SIG-M5 (cell line): ENCODE measurements at regions not wholly inside any gene's neighbourhood (a gene's known extent, or its start where the extent isn't known, plus 50 kb on each side); places are given as distances from the start of the nearest gene placed in this dataset.
"Not testable (repeated sequence)": the region's sequence is repeated elsewhere in the genome, so short reads cannot be mapped to it uniquely, and the experiment has no call there.

ENCODE experiments used
- DNase-seq: peaks from one replicate; lab custom pipeline; 2025; lab: John Stamatoyannopoulos, UW

DNA sequence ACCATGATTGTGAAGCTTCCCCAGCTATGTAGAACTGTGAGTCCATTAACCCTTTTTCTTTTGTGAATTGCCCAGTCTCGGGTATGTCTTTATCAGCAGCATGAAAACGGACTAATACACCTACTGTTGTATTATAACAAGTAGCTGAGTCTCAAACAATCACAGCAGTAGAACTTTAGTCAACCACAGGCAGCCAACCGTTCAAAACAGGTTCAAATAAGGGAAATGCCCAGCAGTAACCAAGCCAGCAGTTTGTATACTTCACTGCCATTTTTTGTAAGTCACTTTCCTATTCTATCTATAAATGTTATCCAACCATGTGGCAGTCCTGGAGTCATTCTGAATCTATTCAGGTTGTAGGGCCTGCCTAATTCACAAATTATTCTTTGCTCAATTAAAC is 1560.6 kb upstream of the SLC39A10 start:
- no peak for DNase-seq

DNA sequence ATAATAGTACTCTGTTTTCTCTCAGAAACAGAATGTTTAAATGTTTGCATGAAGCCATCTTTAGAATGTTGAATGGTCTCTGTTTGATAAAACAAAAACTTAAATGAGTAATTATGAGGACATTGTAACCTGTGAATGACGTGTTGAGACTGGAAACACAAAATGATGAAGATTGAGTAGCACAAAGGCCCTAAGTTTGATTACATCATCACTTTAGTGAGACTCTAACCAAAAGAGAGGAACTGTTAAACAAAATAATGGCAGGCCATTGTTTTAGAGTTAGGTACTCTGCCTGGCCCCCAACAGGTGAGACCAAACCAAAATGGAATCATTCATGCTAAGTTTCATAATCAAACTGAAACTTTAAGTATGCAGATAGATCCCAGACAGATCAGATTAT is 1561.7 kb upstream of the SLC39A10 start:
- no peak for DNase-seq

DNA sequence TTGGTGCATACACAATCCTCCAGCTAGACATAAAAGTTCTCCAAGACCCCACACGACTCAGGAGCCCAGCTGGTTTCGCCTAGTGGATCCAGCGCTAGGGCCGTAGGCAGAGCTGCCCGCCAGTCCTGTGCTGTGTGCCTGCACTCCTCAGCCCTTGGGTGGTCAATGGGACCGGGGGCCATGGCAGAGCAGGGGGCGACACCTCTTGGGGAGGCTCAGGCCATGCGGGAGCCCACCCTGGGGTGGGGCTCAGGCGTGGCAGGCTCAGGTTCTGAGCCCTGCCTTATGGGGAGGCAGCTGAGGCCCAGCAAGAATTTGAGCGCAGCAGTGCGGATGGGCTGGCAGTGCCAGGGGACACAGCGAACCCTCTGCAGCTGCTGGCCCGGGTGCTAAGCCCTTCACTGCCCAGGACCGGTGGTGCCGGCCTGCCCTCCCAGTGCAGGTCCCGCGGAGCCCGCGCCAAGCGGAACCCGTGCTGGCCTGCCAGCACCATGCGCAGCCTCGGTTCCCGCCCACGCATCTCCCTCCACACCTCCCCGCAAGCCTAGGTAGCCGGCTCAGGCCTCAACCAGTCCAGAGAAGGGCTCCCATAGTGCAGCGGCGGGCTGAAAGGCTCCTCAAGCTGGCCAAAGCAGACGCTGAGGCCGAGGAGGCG is 1566.6 kb upstream of the SLC39A10 start:
- DNase-seq = no peak

DNA sequence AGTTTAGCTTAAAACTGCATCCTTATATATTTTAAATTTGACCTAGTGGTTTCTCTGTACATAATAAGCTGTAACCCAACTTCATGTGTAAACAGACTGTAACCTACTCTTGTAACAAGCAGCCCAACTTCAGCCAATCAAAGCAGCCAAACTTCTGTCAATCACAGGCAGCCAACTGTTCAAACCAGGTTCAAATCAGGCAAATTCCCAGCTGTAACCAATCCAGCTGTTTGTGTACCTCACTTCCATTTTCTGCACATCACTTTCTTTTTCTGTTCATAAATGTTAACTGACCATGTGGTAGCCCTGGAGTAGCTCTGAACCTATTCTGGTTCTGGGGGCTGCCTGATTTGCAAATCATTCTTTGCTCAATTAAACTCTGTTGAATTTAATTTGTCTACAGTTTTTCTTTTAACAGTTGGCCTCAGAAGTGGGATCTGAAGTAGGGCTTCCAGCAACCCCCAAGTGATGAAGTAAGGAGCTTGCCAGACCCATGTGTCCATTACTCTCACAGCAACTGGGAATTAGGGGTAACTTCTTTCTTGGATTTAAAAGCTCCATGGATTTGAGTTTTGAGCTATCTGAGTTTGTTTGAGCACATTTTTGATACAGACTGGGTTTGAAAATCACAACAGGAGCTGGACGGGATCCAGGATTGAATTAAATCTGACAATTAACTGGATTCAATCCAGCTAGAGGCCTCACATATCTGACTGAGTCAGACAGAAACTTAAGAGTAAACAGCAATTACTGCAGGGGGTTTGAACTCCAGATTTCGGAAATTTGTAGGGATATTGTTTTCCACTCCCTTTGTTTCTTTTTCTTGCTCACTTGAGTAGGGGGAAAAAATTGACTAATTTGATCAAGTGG is 1569.7 kb upstream of the SLC39A10 start:
- no peak for DNase-seq

DNA sequence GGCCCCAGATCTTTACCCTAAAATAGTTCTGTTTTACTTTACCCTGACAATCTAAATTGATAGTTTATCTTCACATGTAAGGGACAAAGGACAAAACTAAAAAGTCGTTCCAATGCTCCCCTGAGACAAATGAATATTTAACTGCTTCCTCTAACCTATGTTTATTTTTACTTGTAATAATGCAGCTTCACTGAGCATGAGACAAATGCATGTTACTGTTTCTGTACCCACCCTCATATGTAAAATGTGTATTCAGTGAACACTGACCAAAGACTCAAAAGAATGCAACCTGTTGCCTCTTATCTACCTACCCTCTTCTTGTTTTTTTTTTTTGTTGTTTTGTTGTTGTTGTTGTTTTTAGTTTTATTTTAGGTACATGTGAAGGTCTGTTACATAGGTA is 1570.9 kb upstream of the SLC39A10 start:
- DNase-seq = no peak

DNA sequence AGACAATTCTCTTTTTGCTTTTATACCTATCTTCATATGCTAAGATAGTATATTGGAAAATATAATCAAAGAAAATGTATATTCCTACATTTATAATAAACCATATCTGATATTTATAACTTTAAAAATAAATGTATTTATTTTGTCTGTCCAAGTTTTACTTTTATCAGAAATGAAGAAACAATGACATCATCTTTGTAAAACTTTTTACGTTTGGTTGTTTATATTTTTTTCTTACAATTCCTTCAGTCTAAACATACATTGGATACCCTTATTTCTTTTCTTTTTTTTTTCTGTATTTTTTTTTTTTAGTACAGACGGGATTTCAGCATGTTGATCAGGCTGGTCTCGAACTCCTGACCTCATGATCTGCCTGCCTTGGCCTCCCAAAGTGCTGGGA is 1577.0 kb upstream of the SLC39A10 start:
- no peak for DNase-seq

DNA sequence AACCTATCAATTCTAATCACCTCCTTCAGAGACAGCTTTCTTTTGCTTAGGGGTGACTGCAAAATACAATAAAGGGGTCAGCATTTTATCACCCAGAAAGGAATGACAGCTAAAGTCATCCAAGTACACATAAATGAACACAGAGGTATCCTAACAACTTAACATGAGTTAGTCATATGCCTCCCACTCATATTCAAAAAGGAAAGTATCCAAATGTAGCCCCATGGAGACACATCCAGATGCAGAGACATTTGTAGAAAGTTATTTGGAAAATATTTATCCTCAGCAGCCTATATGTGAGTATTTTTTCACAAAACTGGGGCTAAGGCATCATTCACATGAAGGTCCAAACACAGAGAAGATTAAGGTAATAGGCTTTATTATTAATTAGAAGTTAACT is 1579.7 kb upstream of the SLC39A10 start:
- DNase-seq = no peak

DNA sequence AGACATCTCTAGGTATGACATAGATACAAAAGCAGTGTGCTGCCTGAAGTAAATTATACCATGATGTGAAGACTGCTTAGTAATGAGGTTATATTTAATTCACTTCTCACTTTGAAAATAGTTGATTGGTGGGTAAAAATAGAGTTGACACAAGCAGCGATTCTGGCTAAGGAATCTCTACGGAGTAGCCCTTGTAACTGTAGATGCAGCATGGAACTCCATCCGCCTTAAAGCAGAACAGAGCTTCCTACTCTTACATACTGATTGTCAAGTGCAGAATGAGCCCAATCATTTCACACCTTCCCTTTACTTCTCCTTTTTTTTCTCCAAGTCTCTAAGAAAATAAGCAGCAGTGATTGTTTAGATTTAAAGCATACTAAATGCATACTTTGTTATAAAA is 1594.6 kb upstream of the SLC39A10 start:
- no peak for DNase-seq

DNA sequence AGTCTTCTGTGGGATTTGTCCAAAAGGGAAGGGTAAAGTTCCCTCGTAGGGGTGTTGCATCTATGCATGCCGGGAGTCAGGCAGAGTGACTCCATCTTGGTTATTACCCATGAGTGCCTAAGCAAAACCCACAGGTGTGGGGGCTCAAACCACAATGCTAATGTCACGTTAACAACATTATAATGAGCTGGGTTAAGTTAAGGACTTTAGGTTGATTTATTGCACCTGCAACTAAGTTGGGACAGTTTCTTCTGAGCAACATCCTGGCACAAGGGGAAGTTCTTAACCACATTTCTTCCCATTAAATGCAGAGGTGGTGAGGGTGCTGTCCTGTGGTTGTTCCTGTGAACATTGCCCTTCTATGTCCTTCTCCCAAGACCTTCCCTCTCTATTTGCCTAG is 1596.8 kb upstream of the SLC39A10 start:
- no peak for DNase-seq

DNA sequence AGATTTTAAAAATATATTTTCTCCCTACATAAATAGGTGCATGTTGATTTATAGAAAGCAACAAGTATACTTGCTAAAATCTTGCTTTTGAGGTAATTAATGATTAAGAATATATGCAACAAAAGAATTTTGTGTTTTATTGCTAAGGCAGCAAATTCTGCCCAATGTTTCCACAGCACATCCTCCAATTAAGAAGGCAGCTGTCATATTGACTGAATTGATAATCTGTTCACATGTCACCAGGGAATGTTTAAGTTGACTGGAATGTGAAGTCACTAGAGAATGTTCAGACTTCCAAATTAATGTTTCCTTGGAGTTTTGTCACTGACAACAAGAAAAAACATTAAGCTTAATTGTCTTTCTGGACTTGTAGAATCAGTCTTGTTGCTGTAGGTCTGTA is 1602.7 kb upstream of the SLC39A10 start:
- no peak for DNase-seq

DNA sequence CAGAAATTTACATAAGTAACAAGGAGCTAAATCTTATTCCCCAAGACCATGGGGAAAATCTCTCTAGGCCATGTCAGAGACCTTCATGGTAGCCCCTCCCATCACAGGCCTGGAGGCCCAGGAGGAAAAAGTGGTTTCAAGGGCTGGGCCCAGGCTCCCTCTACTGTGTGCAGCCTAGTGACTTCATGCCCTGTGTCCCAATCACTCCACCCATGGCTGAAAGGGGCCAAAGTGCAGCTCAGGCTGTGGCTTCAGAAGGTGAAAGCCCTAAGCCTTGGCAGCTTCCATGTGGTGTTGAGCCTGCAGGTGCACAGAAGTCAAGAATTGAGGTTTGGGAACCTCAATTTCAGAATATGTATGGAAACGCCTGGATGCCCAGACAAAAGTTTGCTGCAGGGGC is 1612.7 kb upstream of the SLC39A10 start:
- no peak for DNase-seq

DNA sequence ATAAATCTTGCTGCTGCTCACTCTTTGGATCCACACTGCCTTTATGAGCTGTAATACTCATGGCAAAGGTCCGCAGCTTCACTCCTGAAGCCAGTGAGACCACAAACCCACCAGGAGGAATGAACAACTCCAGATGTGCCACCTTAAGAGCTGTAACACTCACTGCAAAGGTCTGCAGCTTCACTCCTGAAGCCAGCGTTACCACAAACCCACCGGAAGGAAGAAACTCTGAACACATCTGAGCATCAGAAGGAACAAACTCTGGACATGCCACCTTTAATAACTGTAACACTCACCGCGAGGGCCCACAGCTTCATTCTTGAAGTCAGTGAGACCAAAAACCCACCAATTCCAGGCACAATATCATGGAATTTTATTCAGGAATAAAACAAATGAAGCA is 1635.9 kb upstream of the SLC39A10 start:
- DNase-seq = not testable (repeated sequence)

DNA sequence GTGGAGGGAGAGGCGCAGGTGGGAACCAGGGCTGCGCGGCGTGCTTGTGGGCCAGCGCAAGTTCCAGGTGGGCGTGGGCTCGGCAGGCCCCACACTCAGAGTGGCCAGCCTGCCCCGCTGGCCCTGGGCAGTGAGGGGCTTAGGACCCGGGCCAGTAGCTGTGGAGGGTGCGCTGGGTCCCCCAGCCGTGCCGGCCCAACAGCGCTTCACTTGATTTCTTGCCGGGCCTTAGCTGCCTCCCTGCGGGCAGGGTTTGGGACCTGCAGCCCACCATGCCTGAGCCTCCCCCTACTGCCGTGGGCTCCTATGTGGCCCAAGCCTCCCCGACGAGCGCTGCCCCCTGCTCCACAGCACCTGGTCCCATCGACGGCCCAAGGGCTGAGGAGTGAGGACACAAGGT is 1636.9 kb upstream of the SLC39A10 start:
- DNase-seq = no peak

DNA sequence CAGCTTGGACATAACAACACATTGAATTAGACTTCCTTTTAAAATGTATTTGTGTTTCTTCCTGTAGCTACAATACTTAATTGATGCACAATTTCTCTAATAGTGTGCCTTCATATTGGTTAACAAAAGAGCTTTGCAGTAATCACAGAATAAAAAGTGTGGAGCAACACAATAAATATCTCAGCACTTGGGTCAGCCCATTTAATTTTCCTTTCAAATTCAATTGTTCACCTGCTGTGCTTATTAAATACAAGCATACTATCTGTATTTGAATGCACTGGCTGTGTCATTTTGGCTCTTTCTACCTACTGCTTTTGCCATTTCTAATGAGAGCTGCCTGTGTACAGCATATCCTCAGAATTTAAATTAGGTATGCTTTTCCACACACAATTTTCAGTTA is 1641.3 kb upstream of the SLC39A10 start:
- no peak for DNase-seq

DNA sequence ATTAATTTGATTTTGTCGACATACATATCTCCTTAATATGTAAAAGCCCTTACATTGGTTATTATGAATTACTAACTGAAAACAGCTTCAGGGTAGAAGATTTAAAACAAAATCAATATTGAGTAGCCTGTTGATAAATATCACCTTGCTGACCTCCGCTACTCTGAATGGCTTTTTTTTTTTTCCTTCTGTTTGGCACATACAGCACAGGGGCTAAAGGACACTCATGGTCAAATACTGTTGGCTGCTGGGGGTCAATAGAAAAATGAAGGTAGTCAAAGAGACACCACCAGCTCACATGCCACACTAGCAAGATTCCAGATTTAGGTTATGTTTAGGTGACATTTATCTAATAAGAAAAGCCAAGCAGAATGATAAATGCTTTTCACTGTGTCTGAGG is 1642.4 kb upstream of the SLC39A10 start:
- no peak for DNase-seq

DNA sequence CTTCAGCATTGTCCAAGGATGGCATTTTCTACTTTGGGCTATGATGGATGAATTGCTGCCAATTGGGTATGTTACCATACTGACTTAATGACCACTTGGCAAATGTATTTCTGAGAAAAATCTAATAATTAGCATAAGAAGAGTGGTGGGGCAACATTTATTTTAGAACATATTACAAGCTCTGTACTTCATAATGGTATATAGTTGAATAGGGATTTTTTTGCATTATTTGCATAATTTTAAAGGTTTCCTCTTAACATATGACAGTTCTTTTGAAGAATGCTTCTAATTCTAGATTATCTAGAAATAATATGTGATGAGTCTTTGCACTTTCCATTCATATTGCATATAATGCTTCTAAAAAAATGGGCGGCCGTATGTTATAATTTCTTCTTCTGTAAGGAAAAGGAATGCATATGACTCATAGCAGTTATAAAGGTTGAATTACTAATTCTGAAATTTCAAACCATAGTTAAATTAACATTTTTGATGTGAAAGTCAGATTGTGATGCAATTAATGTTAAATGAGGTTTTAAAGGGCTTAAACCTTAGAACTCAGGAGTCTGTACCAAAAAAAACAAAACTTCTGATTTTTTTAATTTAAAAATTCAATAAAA is 1652.3 kb upstream of the SLC39A10 start:
- DNase-seq = no peak

DNA sequence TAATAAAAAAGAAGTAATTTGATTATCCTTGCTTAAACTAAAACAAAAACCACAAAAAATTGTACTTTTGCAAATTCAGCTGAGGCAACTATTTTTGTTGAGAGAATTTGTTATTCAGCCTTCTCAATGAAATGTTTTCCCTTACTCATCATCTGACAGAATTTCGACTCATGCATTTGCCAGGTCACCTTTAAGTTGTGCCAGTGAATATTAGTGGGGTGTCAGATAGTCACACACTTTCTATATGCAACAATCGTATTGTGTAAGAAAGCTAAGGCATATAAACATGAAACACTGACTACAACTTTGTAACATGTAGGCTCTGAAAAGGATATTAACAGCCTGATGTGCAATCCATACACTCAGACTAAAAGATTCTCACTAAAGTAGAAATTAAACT is 1653.1 kb upstream of the SLC39A10 start:
- no peak for DNase-seq

DNA sequence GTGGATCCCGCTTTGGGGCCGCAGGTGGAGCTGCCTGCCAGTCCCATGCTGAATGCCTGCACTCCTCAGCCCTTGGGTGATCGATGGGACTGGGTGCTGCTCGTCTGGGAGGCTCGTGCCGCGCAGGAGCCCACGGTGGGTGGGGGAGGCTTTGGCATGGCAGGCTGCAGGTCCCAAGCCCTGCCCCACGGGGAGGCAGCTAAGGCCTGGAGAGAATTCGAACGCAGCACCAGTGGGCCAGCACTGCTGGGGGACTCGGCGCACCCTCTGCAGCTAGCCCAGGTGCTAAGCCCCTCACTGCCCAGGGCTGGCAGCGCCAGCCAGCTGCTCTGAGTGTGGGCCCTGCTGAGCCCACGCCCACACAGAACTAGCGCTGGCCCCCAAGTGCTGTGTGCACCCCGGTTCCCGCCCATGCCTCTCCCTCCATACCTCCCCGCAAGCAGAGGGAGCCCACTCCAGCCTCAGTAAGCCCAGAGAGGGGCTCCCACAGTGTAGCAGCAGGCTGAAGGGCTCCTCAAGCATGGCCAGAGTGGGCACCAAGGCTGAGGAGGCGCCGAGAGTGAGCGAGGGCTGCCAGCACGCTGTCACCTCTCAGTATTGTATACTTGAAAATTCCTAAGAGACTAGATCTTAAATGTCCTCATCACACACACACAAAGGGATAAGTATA is 1654.2 kb upstream of the SLC39A10 start:
- no peak for DNase-seq

DNA sequence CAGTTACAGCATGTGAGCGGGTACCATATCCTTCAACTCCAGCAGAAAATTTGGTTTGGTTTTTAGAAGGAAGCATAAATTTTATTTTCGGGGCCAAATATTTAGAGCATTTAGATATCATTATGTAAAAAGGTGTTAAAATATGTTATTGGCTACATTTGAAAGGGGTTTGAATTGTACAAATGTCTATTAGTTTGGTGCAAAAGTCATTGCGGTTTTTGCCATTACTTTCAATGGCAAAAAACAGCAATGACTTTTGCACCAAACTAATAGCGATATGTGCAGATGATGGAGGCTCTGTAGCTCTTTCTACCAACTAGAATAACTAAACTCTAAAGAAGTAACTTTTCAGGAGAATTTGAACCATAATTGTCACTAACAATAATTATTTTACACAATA is 1666.2 kb upstream of the SLC39A10 start:
- no peak for DNase-seq

DNA sequence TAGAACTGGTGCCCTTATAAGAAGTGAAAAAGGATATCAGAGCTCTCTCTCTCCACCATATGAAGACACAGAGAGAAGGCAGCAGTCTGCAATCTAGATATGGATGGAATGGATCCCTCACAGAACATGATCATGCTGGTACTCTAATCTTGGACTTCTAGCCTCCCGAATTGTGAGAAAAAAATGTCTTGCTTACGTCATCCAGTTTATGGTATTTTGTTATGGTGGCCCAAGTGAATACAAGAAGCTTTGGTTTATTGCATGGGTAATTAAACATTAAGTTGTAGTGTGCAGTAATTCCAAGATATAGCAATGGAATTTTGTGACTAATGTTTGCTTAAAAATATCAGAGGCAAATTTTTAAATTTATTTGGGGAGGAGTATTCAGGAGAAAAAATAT is 1667.4 kb upstream of the SLC39A10 start:
- DNase-seq = no peak

DNA sequence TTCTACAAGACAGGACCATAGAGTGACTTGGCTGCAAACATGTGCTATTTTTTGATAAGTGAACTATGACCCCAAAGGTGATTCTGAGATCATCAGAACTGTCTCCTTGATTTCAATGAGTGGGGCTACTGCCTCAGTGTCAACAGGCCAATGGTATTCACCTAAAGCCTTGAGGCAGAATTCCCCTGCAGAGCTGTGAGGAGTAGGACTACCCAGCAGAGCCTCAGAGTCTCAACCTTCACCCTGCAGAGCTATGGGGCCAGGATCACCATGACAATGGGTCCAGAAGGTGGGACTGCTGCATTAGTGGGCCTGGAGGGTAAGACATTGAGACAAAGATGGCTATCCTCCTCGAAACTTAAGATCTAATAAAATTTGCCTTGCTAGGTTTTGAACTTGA is 1668.2 kb upstream of the SLC39A10 start:
- DNase-seq = no peak

DNA sequence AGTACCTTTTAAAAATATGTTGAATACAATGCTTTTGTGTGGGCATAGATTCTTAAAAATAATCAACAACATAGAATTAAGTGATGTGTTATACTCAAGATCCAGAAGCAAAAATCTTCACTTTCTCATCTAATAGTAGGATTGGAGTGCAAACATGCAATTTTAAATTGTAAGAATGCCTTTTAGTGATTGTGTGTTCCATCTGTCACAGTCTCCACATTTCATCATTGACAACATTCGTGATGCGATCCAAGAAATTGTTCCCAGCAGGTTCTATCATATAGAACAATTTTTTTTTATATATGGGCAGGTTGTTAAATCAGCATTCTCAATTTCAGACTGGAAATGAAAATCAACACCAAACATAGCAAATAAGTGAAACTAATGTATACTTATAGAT is 1671.8 kb upstream of the SLC39A10 start:
- DNase-seq = no peak

DNA sequence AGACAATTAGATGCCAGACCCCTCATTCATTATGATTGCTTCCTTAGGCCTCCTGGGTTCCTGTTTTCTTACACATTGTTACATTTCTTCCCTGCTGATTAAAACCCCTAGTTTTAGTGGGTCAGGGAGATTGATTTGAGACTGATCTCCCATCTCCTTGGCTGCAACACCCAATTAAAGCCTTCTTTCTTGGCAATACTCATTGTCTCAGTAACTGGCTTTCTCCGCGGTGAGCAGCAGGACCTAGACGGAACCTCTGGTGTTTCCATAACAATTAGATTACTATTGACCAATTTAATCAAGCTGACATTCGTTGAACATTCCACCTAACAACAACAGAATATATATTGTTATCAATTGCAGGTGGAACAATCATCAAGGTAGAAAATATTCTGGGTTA is 1676.4 kb upstream of the SLC39A10 start:
- no peak for DNase-seq
